NCI-H748 treated with DMSO at 0.1 percent for 48 hours (cell line): ENCODE measurements at regions not wholly inside any gene's neighbourhood (a gene's known extent, or its start where the extent isn't known, plus 50 kb on each side); places are given as distances from the start of the nearest gene placed in this dataset.

Experiments used
- DNase-seq: peaks from one replicate; lab custom pipeline; 2025; lab: John Stamatoyannopoulos, UW

DNA sequence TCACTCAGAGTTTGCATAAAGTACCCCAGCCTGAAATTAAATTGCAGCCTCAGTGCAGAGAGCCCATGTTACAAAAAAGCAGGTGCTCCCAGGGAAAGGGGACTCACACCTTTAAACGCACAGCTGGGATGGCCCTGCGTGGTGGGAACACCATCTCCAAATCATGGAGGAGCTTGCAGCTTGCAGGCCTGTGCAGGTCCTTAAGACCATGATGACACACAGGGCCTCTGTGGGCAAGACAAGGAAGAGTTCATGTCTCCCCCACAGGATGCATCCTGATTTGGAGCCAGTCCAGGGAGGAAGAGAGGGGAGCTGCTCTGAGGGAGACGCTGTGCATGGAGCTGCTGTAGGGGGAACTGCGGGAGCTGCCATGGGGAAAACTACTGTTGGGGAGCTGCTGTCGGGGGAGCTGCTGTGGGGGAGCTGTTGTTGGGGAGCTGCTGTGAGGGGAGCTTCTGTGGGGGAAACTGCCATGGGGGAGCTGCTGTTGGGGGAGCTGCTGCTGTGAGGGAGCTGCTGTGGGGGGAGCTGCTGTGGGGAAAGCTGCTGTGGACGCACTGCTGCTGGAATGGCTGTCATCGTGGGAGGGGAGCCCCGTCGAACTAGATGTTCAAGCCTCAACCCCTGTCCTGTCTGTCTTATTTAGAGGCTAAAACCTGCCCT is 113.9 kb downstream of the MATN1 start:
- DNase-seq = no peak

GRCh38 chr1:30607723-30608122 is 115.7 kb downstream of the MATN1 start:
- DNase-seq = no peak

DNA sequence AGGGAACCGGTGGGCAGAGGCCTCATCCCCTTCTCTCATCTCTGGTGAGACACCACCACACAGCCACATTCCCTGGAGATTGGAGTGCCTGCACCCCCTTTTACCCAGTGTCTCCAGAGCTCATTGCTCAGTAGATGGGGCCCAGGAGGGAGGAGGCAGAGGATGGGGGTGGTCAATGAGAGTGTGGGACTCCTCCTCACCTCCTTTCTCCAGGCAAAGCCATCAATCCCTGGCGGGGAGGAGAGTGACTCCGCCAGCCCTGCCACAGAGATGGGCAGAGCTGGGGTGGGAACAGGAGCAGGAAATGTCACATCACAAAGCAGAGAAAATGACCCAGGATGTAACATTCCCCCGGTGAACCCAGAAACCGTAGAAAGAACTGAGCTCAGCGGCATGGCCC is 117.2 kb downstream of the MATN1 start:
- no peak for DNase-seq

- DNase-seq = no peak
These were observed 117.9 kb downstream of the MATN1 start for GRCh38 chr1:30605441-30605920.

DNA sequence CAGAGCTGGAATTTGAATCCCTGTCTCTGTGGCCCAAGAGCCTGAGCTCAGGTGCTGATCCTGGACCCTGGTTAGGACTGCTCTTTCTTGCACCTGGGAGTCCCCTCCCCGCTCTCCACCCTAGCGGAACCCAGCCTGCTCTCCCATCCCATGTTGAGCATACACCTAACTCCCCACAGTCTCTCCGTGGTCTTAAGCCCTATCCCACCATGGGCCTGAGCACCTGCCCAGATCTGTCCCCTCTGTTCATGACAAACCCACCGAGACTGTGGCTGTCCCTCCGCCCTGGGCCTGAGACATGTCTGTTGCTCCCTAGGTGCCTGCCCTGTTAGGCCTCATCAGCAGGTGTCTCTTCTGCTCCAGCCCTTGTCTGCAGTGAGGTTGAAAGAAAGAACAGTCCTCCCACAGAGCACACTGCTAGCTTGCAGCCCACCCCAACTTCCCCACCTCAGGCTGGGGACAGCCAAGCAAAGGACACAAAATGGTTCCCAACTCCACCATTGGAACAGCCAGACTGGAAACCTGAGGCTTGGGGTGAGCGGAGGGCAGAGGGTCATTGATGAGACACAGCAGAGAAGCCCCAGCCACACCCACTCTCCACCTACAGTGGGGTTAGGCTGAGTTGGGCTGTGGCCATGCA is 118.5 kb downstream of the MATN1 start:
- no peak for DNase-seq

- no peak for DNase-seq
These were observed 120.1 kb downstream of the MATN1 start for GRCh38 chr1:30603081-30603858.

GRCh38 chr1:30601316-30602085 is 121.9 kb downstream of the MATN1 start:
- no peak for DNase-seq

GRCh38 chr1:30600706-30601105 is 122.7 kb downstream of the MATN1 start:
- no peak for DNase-seq

GRCh38 chr1:30600258-30600657 is 123.1 kb downstream of the MATN1 start:
- no peak for DNase-seq

GRCh38 chr1:30599721-30600120 is 123.7 kb downstream of the MATN1 start:
- no peak for DNase-seq

DNA sequence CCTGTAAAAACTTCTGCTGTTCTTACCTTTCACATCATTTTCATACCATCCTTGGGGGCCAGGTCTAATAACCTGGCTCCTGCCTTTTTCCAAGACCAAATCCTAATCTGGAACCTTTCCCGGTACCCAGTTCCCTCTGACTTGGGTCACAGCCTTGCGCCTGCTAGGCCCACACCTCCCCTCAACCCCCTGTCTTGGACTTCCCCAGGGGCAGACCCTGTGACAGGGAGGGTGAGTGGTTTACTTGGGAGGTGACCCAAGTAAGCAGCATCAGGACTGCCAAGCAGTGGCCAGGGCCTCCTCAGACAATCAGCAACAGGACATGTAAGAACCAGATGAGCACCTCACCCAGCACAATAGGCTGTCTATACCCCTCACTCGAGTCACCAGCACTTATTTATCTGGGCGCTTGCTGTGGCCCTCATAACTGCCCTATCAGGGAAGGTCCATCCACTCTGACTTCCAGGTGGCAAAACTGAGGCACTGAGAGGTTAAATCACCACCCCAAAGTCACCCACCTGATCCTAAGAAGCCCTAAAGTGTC is 124.7 kb downstream of the MATN1 start:
- DNase-seq = no peak

- no peak for DNase-seq
These were observed 125.7 kb downstream of the MATN1 start for GRCh38 chr1:30597711-30598110.

- no peak for DNase-seq
These were observed 126.5 kb downstream of the MATN1 start for GRCh38 chr1:30596891-30597290.

- no peak for DNase-seq
These were observed 126.9 kb downstream of the MATN1 start for GRCh38 chr1:30596470-30596869.

GRCh38 chr1:30589083-30589482 is 134.3 kb downstream of the MATN1 start:
- DNase-seq = no peak

DNA sequence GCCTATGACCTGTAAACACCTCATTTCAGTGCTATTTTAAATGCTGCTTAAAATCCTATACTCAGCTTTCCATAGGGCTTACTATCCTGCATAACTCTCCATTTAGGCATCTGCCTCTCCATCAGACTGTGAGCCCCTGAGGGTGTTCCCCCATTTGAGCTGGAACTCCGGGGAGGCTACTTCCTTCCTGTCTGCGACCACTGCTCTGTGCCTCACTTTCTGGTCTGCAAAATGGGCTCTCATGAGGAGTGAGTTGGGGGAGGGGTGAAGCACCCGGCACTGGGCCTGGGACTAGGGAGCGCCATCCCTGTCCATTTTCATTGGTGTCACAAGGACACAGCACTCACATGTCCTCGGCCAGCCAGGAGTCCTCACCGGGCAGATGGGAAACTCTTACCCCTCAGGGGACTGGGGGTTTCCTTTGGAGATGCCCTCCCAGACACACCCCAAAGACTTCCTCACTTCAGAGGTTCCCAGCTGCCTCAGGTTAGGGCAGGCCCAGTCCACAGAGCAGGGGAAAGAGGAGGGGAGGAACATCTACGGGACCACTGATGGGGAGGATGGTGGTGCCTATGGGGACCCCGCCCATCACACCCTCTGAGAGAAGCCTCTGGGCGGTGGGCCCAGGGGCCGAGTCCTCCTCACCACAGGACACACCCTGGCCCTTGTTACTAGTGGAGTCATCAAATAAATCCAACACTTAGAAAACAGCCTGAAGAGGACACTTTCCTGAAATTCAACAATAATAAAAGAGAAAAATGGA is 134.9 kb downstream of the MATN1 start:
- DNase-seq = no peak

GRCh38 chr1:30586671-30587070 is 136.7 kb downstream of the MATN1 start:
- DNase-seq = no peak

DNA sequence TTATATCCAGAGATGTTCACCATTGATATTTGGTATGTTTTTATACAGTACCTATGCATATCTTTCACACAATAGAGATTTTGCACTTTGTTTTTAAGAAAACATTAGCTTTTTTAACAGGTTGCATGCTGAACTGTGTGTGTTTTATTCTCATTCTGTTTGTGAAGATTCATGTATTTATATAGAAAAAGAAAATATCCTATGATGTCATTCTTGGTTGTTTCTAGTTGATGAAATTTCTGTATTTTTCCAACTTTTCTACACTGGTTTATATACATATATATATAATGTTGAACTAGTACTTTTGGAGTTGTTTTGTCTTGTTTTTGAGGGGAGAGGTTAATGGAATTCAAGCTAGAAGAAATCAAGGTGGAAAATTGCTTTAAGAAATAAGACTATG is 143.8 kb downstream of the MATN1 start:
- no peak for DNase-seq

- DNase-seq = no peak
These were observed 148.3 kb downstream of the MATN1 start for GRCh38 chr1:30575066-30575465.

GRCh38 chr1:30572192-30572591 is 151.2 kb downstream of the MATN1 start:
- no peak for DNase-seq

DNA sequence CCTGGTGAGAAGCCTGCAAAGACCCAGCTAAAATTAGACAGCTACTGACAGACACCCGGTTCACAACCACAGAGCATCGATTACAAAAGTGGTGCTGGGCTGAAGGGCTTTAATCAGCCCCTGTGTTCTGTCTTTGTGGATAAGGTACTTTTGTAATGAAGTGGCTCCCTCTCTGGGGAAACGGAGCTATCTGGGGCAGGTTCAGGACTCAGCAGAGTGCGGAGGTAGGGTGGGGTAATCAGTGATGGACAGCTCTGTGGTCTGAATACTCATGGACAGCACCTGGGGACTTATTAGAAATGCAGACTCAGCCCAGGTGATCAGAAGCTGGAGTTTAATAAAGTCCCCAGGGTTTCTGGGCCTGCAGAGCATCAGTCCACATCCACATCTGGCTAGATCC is 152.0 kb downstream of the MATN1 start:
- DNase-seq = no peak
